A673 (cell line): ENCODE measurements at regions not wholly inside any gene's neighbourhood (a gene's known extent, or its start where the extent isn't known, plus 50 kb on each side); places are given as distances from the start of the nearest gene placed in this dataset.

Source experiments
- BruUV-seq: library from RNA; stranded (reverse); fragments of 400-500 nt; replicated peaks from 2 replicates; lab custom pipeline; 2021; lab: Mats Ljungman, UMichigan
- CTCF ChIA-PET: fragments of 300-600 bp; sonication (Branson Sonifier 250); formaldehyde crosslinking; loops from one replicate; lab custom pipeline; 2022; ENCODE audit warnings: antibody characterized with exemption; lab: Charles Lee
- POLR2A ChIA-PET: fragments of 300-600 bp; sonication (Branson Sonifier 250); formaldehyde crosslinking; loops from one replicate; lab custom pipeline; 2022; ENCODE audit warnings: antibody characterized with exemption; ENCODE audit not compliant: low non-redundant PET; lab: Charles Lee
- DNase-seq: peaks from one replicate; pipeline ENCODE4 v3.0.0-alpha.2; 2015; ENCODE audit warnings: low spot score
- H3K27ac ChIP-seq: fragments of 200-600 bp; sonication (generic); 2 replicates; pipeline ENCODE4 v1.5.1; 2016; ENCODE audit warnings: mixed run types, low read depth, mild to moderate bottlenecking, mixed read lengths, antibody characterized with exemption, low read length; ENCODE audit not compliant: poor library complexity, severe bottlenecking
- H3K27me3 ChIP-seq: fragments of 200-600 bp; sonication (generic); replicated peaks from 2 replicates; pipeline ENCODE4 v1.6.1; 2017; ENCODE audit warnings: mixed run types, low read depth, mild to moderate bottlenecking, mixed read lengths, antibody characterized with exemption, low read length; ENCODE audit not compliant: insufficient read depth, poor library complexity
- H3K36me3 ChIP-seq: fragments of 200-600 bp; sonication (generic); 2 replicates; pipeline ENCODE4 v1.6.1; 2016; ENCODE audit warnings: mixed run types, mild to moderate bottlenecking, mixed read lengths, antibody characterized with exemption, low read length; ENCODE audit not compliant: insufficient read depth, poor library complexity, severe bottlenecking
- H3K4me1 ChIP-seq: fragments of 200-600 bp; sonication (generic); 2 replicates; pipeline ENCODE4 v1.6.1; 2017; ENCODE audit warnings: mixed run types, mild to moderate bottlenecking, mixed read lengths, antibody characterized with exemption, low read length; ENCODE audit not compliant: insufficient read depth, poor library complexity, severe bottlenecking
- H3K4me3 ChIP-seq: fragments of 200-600 bp; sonication (generic); 2 replicates; pipeline ENCODE4 v1.5.1; 2016; ENCODE audit warnings: low read depth, mixed run types, mild to moderate bottlenecking, mixed read lengths, low read length; ENCODE audit not compliant: poor library complexity, severe bottlenecking
- H3K9me3 ChIP-seq: fragments of 200-600 bp; sonication (generic); 2 replicates; pipeline ENCODE4 v1.6.1; 2016; ENCODE audit warnings: mixed run types, low read depth, mild to moderate bottlenecking, mixed read lengths, antibody characterized with exemption, low read length; ENCODE audit not compliant: poor library complexity, severe bottlenecking
- CTCF ChIP-seq: fragments of 300-800, 200-600 bp; sonication (generic); conservative IDR thresholded peaks from 2 replicates; pipeline ENCODE4 v1.5.1; 2017; ENCODE audit warnings: low read depth, mild to moderate bottlenecking, antibody characterized with exemption, low read length, moderate library complexity, mixed read lengths
- EZH2 ChIP-seq: fragments of 200-600 bp; sonication (generic); IDR thresholded peaks from 2 replicates; pipeline ENCODE4 v1.6.1; 2017; ENCODE audit warnings: borderline replicate concordance, low read depth, mild to moderate bottlenecking, mixed read lengths, antibody characterized with exemption, low read length; ENCODE audit not compliant: poor library complexity, severe bottlenecking
- intact Hi-C: fragments of 100-400 bp; cut with micrococcal nuclease; formaldehyde crosslinking; loops from one replicate; pipeline ENCODE4 v1.10.0; 2022; ENCODE audit not compliant: unreplicated experiment

DNA sequence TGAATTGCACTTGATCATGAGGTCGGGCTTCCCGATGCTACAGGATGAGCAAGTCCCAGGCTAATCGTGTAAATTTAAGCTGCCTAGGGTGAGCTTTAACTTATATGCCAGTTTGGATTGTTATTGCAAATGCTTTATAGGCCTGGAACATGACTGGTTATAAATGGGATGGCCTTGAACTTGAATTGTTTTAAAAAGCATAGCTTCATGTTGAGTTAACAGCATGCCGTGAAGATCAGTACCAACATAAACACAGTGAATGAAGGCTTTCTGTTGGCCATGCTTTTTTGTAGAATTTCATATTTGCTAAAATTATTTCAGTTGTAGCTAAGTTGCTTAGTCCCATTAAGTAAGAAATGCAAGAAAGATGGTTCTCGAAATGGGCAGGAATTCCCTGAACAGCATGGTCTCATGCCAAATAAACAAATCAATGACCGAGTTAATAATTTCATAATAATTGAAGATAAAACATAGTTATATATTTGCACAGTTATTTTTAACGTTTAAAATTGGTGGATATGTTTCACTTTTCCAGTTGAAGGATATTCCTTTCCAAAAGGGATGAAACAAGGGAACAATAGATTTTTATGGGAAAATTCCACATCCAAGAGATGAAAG is 76.6 kb upstream of the ARID1B start:
- intact Hi-C loops, result no loop called here
- Histone ChIP-seq H3K36me3 (no peaks in the 10 kb centered on the region), H3K4me3 (no peak overlapping the region), H3K9me3 (no peaks in the 10 kb centered on the region), H3K27ac (no peak overlapping the region), H3K27me3 (peaks cover 8% of the 10 kb centered on the region), H3K4me1 (no peaks in the 10 kb centered on the region)
- no TSS peak for BruUV-seq
- ChIA-PET POLR2A (no interaction called here), CTCF (no interaction called here)
- DNase-seq, result no peak
- TF ChIP-seq EZH2 (no peak), CTCF (no peak)

GRCh38 chr6:156699935-156700334 is 77.2 kb upstream of the ARID1B start:
- Histone ChIP-seq H3K4me1 (no peaks in the 10 kb centered on the region), H3K27ac (no peak overlapping the region), H3K36me3 (no peaks in the 10 kb centered on the region), H3K9me3 (no peaks in the 10 kb centered on the region), H3K4me3 (no peak overlapping the region), H3K27me3 (peaks cover 8% of the 10 kb centered on the region)
- ChIA-PET CTCF (no interaction called here), POLR2A (interaction anchor here (0.5 kb wide), 1 partner anchor 62 kb away, joined by 16 read pairs; no protein-coding TSS in a partner anchor)
- no peak for DNase-seq
- no TSS peak for BruUV-seq
- TF ChIP-seq EZH2, result no peak
- no peak for TF ChIP-seq CTCF
- intact Hi-C loops, result no loop called here

GRCh38 chr6:156699017-156699421 is 78.2 kb upstream of the ARID1B start:
- ChIA-PET CTCF (no interaction called here), POLR2A (no interaction called here)
- intact Hi-C loops, result no loop called here
- no peak for DNase-seq
- Histone ChIP-seq H3K9me3 (no peaks in the 10 kb centered on the region), H3K27ac (no peak overlapping the region), H3K4me3 (no peak overlapping the region), H3K27me3 (peaks cover 8% of the 10 kb centered on the region), H3K4me1 (no peaks in the 10 kb centered on the region), H3K36me3 (no peaks in the 10 kb centered on the region)
- no peak for TF ChIP-seq EZH2
- BruUV-seq, result no TSS peak
